ENCODE measurements at regions not wholly inside any gene's neighbourhood (a gene's known extent, or its start where the extent isn't known, plus 50 kb on each side); places are given as distances from the start of the nearest gene placed in this dataset.

DNA sequence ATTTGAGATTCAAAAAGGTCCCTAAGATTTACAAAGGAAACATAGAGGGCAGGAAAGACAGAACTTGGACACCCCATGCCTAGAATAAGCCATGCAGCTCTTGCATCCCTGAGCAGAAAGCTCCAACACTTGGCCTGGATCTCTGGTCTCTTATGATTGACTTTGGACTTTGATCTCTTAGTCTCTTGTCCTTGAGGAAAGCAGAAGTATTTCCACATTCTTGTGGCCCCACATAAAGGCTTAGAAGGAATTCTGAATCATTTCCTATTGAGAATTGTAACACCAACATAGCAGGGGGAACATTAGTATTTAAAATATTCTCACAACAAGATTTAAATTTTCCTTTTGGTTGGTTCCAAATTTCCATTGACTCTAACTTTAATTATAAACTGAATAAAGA lies 283.7 kb upstream of the PRKD1 start:
- no peak overlapping the region for H3K14ac ChIP-seq (ENCODE audit: low read length in 2 of 2)
- no peak overlapping the region for H3K23ac ChIP-seq (ENCODE audit: low read length in 2 of 2)
- H4K8ac ChIP-seq (ENCODE audit: low read length) = no peak overlapping the region
- no peak overlapping the region for H3K9ac ChIP-seq (ENCODE audit: low read length)
- H2BK5ac ChIP-seq (ENCODE audit: low read depth, low read length, poor library complexity, severe bottlenecking) = no peak overlapping the region
- no peak overlapping the region for H4K91ac ChIP-seq (ENCODE audit: low read length)
- no peak overlapping the region for H2BK12ac ChIP-seq (ENCODE audit: low read length in 2 of 2)
- H3K18ac ChIP-seq (ENCODE audit: low read depth in 1 of 2, low read length in 2 of 2) = no peak overlapping the region
- no peaks in the 10 kb centered on the region for H3K79me1 ChIP-seq (replicated peaks; ENCODE audit: low read length, poor library complexity, severe bottlenecking)
- H2AFZ ChIP-seq (ENCODE audit: low read depth, low read length) = no peak overlapping the region
- DNase-seq = no peak
- no peaks in the 10 kb centered on the region for H3K36me3 ChIP-seq (ENCODE audit: control insufficient read depth in 1 of 2, insufficient read depth in 2 of 2, low read depth in 1 of 2, low read length in 2 of 2)
- no peak overlapping the region for H2BK15ac ChIP-seq (ENCODE audit: low read depth, poor library complexity, severe bottlenecking)
- H3K4me1 ChIP-seq (ENCODE audit: control insufficient read depth, insufficient read depth, low read depth, low read length) = no peaks in the 10 kb centered on the region
- no peaks in the 10 kb centered on the region for H3K9me3 ChIP-seq (ENCODE audit: control insufficient read depth, low read length)
- no peaks in the 10 kb centered on the region for H3K27me3 ChIP-seq (ENCODE audit: control insufficient read depth in 1 of 2, insufficient read depth in 1 of 2, low read length in 2 of 2)
- no peak overlapping the region for H2AK5ac ChIP-seq (ENCODE audit: low read length, severe bottlenecking)
- H3K4ac ChIP-seq (ENCODE audit: low read depth in 1 of 2, low read length in 2 of 2) = no peak overlapping the region
- H2BK120ac ChIP-seq (ENCODE audit: low read depth, low read length) = no peak overlapping the region
- H3K4me2 ChIP-seq (ENCODE audit: low read length, poor library complexity, severe bottlenecking) = no peak overlapping the region
- H3K27ac ChIP-seq (ENCODE audit: low read length, poor library complexity, severe bottlenecking) = no peak overlapping the region
- H3K4me3 ChIP-seq (ENCODE audit: insufficient read depth in 1 of 2, low read depth in 1 of 2, low read length in 2 of 2) = no peak overlapping the region

- WGBS = 86% methylated on average over 3 of the region's 3 CpGs
Observed at GRCh38 chr14:30214014-30214413, 286.4 kb upstream of the PRKD1 start.

GRCh38 chr14:30214461-30215090 lies 286.9 kb upstream of the PRKD1 start:
- Histone ChIP-seq H4K91ac (ENCODE audit: low read length) (no peak overlapping the region), H3K4me1 (ENCODE audit: control insufficient read depth, insufficient read depth, low read depth, low read length) (no peaks in the 10 kb centered on the region), H2BK12ac (ENCODE audit: low read length in 2 of 2) (no peak overlapping the region), H3K4me2 (ENCODE audit: low read length, poor library complexity, severe bottlenecking) (no peak overlapping the region), H3K4me3 (ENCODE audit: insufficient read depth in 1 of 2, low read depth in 1 of 2, low read length in 2 of 2) (no peak overlapping the region), H3K4ac (ENCODE audit: low read depth in 1 of 2, low read length in 2 of 2) (no peak overlapping the region), H2AFZ (ENCODE audit: low read depth, low read length) (no peak overlapping the region), H3K23ac (ENCODE audit: low read length in 2 of 2) (no peak overlapping the region), H3K14ac (ENCODE audit: low read length in 2 of 2) (no peak overlapping the region), H3K27me3 (ENCODE audit: control insufficient read depth in 1 of 2, insufficient read depth in 1 of 2, low read length in 2 of 2) (no peaks in the 10 kb centered on the region), H4K8ac (ENCODE audit: low read length) (no peak overlapping the region), H3K18ac (ENCODE audit: low read depth in 1 of 2, low read length in 2 of 2) (no peak overlapping the region), H3K9me3 (ENCODE audit: control insufficient read depth, low read length) (no peaks in the 10 kb centered on the region), H2BK15ac (ENCODE audit: low read depth, poor library complexity, severe bottlenecking) (no peak overlapping the region), H3K36me3 (ENCODE audit: control insufficient read depth in 1 of 2, insufficient read depth in 2 of 2, low read depth in 1 of 2, low read length in 2 of 2) (no peaks in the 10 kb centered on the region), H2AK5ac (ENCODE audit: low read length, severe bottlenecking) (no peak overlapping the region), H2BK5ac (ENCODE audit: low read depth, low read length, poor library complexity, severe bottlenecking) (no peak overlapping the region), H3K79me1 (replicated peaks; ENCODE audit: low read length, poor library complexity, severe bottlenecking) (no peaks in the 10 kb centered on the region), H3K9ac (ENCODE audit: low read length) (peak overlapping the region; percentile 20), H3K27ac (ENCODE audit: low read length, poor library complexity, severe bottlenecking) (no peak overlapping the region), H2BK120ac (ENCODE audit: low read depth, low read length) (no peak overlapping the region)
- WGBS = 10% methylated on average over 2 of the region's 2 CpGs
- peak; percentile 65 for DNase-seq

More at GRCh38 chr14:30214014-30214413, 286.4 kb upstream of the PRKD1 start:
- H3K27ac ChIP-seq (ENCODE audit: low read length, poor library complexity, severe bottlenecking) = no peak overlapping the region
- no peaks in the 10 kb centered on the region for H3K79me1 ChIP-seq (replicated peaks; ENCODE audit: low read length, poor library complexity, severe bottlenecking)
- H4K8ac ChIP-seq (ENCODE audit: low read length) = no peak overlapping the region
- H3K27me3 ChIP-seq (ENCODE audit: control insufficient read depth in 1 of 2, insufficient read depth in 1 of 2, low read length in 2 of 2) = no peaks in the 10 kb centered on the region
- no peak overlapping the region for H3K4ac ChIP-seq (ENCODE audit: low read depth in 1 of 2, low read length in 2 of 2)
- H2AK5ac ChIP-seq (ENCODE audit: low read length, severe bottlenecking) = no peak overlapping the region
- H3K4me1 ChIP-seq (ENCODE audit: control insufficient read depth, insufficient read depth, low read depth, low read length) = no peaks in the 10 kb centered on the region
- no peak overlapping the region for H3K14ac ChIP-seq (ENCODE audit: low read length in 2 of 2)
- DNase-seq = peak; percentile 8
- no peak overlapping the region for H2AFZ ChIP-seq (ENCODE audit: low read depth, low read length)
- peak overlapping the region; percentile 20 for H3K9ac ChIP-seq (ENCODE audit: low read length)
- no peak overlapping the region for H2BK15ac ChIP-seq (ENCODE audit: low read depth, poor library complexity, severe bottlenecking)
- H4K91ac ChIP-seq (ENCODE audit: low read length) = no peak overlapping the region
- H3K4me2 ChIP-seq (ENCODE audit: low read length, poor library complexity, severe bottlenecking) = peak overlapping the region; percentile 5
- no peak overlapping the region for H2BK12ac ChIP-seq (ENCODE audit: low read length in 2 of 2)
- H3K9me3 ChIP-seq (ENCODE audit: control insufficient read depth, low read length) = no peaks in the 10 kb centered on the region
- no peak overlapping the region for H3K18ac ChIP-seq (ENCODE audit: low read depth in 1 of 2, low read length in 2 of 2)
- H2BK5ac ChIP-seq (ENCODE audit: low read depth, low read length, poor library complexity, severe bottlenecking) = no peak overlapping the region
- no peak overlapping the region for H3K23ac ChIP-seq (ENCODE audit: low read length in 2 of 2)
- H2BK120ac ChIP-seq (ENCODE audit: low read depth, low read length) = no peak overlapping the region
- H3K4me3 ChIP-seq (ENCODE audit: insufficient read depth in 1 of 2, low read depth in 1 of 2, low read length in 2 of 2) = no peak overlapping the region
- no peaks in the 10 kb centered on the region for H3K36me3 ChIP-seq (ENCODE audit: control insufficient read depth in 1 of 2, insufficient read depth in 2 of 2, low read depth in 1 of 2, low read length in 2 of 2)

DNA sequence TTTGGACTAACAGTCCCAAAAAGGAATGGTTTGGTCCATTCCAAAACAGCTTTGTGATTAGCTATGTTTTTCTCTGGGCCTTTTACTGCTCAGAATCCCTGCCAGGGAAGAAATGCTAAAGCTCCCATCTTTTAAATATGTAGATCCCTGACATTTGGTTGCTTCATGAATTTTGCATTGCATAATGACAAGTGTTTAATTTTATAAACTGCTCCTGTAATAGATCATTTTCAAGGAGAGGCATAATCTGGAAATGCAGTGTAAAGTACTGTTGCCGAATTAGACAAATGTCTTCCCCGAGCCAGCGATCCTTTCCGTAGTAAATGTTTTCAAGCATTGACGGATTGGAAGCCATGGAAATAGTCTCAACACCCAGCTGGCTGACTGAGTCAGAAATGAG lies 291.3 kb upstream of the PRKD1 start:
- Histone ChIP-seq H4K8ac (ENCODE audit: low read length) (no peak overlapping the region), H3K23ac (ENCODE audit: low read length in 2 of 2) (no peak overlapping the region), H2AK5ac (ENCODE audit: low read length, severe bottlenecking) (no peak overlapping the region), H2BK12ac (ENCODE audit: low read length in 2 of 2) (no peak overlapping the region), H3K14ac (ENCODE audit: low read length in 2 of 2) (no peak overlapping the region), H3K79me1 (replicated peaks; ENCODE audit: low read length, poor library complexity, severe bottlenecking) (no peaks in the 10 kb centered on the region), H3K27me3 (ENCODE audit: control insufficient read depth in 1 of 2, insufficient read depth in 1 of 2, low read length in 2 of 2) (no peaks in the 10 kb centered on the region), H3K4me1 (ENCODE audit: control insufficient read depth, insufficient read depth, low read depth, low read length) (peaks cover 2% of the 10 kb centered on the region), H3K9ac (ENCODE audit: low read length) (no peak overlapping the region), H3K4me3 (ENCODE audit: insufficient read depth in 1 of 2, low read depth in 1 of 2, low read length in 2 of 2) (no peak overlapping the region), H2BK5ac (ENCODE audit: low read depth, low read length, poor library complexity, severe bottlenecking) (no peak overlapping the region), H3K27ac (ENCODE audit: low read length, poor library complexity, severe bottlenecking) (no peak overlapping the region), H2BK120ac (ENCODE audit: low read depth, low read length) (no peak overlapping the region), H3K36me3 (ENCODE audit: control insufficient read depth in 1 of 2, insufficient read depth in 2 of 2, low read depth in 1 of 2, low read length in 2 of 2) (no peaks in the 10 kb centered on the region), H2BK15ac (ENCODE audit: low read depth, poor library complexity, severe bottlenecking) (no peak overlapping the region), H3K4ac (ENCODE audit: low read depth in 1 of 2, low read length in 2 of 2) (no peak overlapping the region), H3K9me3 (ENCODE audit: control insufficient read depth, low read length) (no peaks in the 10 kb centered on the region), H3K4me2 (ENCODE audit: low read length, poor library complexity, severe bottlenecking) (no peak overlapping the region), H2AFZ (ENCODE audit: low read depth, low read length) (no peak overlapping the region), H4K91ac (ENCODE audit: low read length) (no peak overlapping the region), H3K18ac (ENCODE audit: low read depth in 1 of 2, low read length in 2 of 2) (no peak overlapping the region)
- 95% methylated on average over 5 of the region's 5 CpGs for WGBS
- DNase-seq = no peak
